ENCODE measurements at regions not wholly inside any gene's neighbourhood (a gene's known extent, or its start where the extent isn't known, plus 50 kb on each side); places are given as distances from the start of the nearest gene placed in this dataset.

DNA sequence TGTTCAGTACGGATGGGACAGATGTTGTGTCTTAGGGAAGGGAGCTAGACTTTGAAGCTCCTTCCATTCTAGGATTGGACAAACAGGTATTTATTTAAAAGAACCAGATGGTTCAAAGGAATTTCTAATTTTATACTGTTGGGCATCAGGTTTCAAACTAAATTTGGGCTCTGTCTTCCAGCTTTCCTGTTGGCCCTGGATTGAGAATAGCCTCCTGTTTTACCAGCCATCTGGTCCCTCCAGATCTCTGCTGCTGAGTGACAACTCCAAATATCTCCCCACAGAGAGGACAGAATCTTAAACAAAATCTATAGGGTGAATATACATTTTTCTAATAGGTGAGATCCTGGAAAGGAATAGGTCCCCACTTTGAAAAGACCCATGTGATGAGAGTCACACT is 52.5 kb upstream of the CNIH3 start:
- DNase-seq (ENCODE audit: extremely low spot score, insufficient read length, low read depth) (no peak), FAIRE-seq (no peak)

DNA sequence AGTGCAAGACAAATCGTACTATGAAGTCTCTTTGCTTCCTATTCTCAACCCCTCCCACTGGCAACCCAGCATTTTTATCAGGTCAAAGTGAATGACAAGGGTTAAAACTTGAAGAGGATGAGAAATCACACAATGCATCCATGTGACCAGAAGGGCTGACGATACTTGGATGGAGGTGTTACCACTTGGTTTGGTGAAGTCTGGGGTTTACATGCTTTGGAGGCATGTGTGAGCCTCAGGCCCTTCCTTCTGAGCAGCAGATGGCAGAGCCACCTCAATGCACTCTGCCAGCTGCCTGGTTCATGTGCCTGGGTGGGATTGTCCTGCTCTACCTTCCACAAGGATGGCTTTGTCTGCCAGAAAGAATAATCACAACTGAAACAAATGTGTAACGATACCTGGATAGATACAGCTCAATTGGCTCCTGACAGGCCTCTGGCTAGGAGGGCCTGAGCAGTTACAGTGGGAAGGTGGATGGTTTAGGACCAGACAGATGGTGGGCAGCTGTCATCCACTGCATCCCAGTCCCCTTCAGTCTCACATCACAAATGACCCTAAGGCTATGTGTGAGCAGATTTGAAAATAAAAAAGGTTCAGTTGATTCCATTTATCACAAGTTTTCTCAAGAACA is 51.5 kb upstream of the CNIH3 start:
- FAIRE-seq (no peak), DNase-seq (ENCODE audit: extremely low spot score, insufficient read length, low read depth) (no peak)

- FAIRE-seq (no peak), DNase-seq (ENCODE audit: extremely low spot score, insufficient read length, low read depth) (no peak)
Observed at GRCh38 chr1:224565186-224565585, 50.9 kb upstream of the CNIH3 start.

GRCh38 chr1:224565611-224566406 is 50.3 kb upstream of the CNIH3 start:
- FAIRE-seq (no peak), DNase-seq (ENCODE audit: extremely low spot score, insufficient read length, low read depth) (no peak)
